ENCODE measurements at regions not wholly inside any gene's neighbourhood (a gene's known extent, or its start where the extent isn't known, plus 50 kb on each side); places are given as distances from the start of the nearest gene placed in this dataset.

- TF ChIP-seq CTCF (IDR thresholded peaks at IDR 0.05): no peak
- no peak for TF ChIP-seq EP300 (IDR thresholded peaks at IDR 0.05)
These were observed 683.8 kb upstream of the NR2F2 start for GRCh38 chr15:95646484-95647273.
